GM23338 (cell line): ENCODE measurements at regions not wholly inside any gene's neighbourhood (a gene's known extent, or its start where the extent isn't known, plus 50 kb on each side); places are given as distances from the start of the nearest gene placed in this dataset.

Experiments used
- CREB1 ChIP-seq: fragments of 250-450 bp; sonication (Bioruptor Pico); IDR thresholded peaks from 2 replicates; pipeline ENCODE4 v1.5.0; 2020; ENCODE audit warnings: low read depth, mild to moderate bottlenecking, moderate library complexity
- CTCF ChIP-seq, 2 experiments: fragments of 200-600 bp in 1 of 2; sonication (generic) in 1 of 2; conservative IDR thresholded peaks; 2 replicates each; pipeline versions ENCODE4 v1.5.1 to v1.6.1; 2016 to 2017; ENCODE audit warnings: antibody characterized with exemption in 2 of 2, low read depth in 2 of 2, mild to moderate bottlenecking in 2 of 2, moderate library complexity in 1 of 2
- EZH2phosphoT487 ChIP-seq: fragments of 200-600 bp; sonication (generic); IDR thresholded peaks from one replicate; pipeline ENCODE4 v1.8.1; 2018; ENCODE audit warnings: antibody characterized with exemption; ENCODE audit not compliant: unreplicated experiment
- ZNF114 ChIP-seq: fragments of 250-450 bp; sonication (Bioruptor Pico); IDR thresholded peaks from 2 replicates; pipeline ENCODE4 v1.5.0; 2020; ENCODE audit warnings: mild to moderate bottlenecking, moderate library complexity

GRCh38 chr15:85920956-85921355 is 126.2 kb upstream of the KLHL25 start:
- TF ChIP-seq CTCF (conservative IDR thresholded peaks at IDR 0.05; ENCODE audit: low read depth in 2 of 2), result no peak
- no peak for TF ChIP-seq EZH2phosphoT487
- no peak for TF ChIP-seq CREB1 (CRISPR knock-in tag)
- no peak for TF ChIP-seq ZNF114 (CRISPR knock-in tag)
